ENCODE measurements at regions not wholly inside any gene's neighbourhood (a gene's known extent, or its start where the extent isn't known, plus 50 kb on each side); places are given as distances from the start of the nearest gene placed in this dataset.

DNA sequence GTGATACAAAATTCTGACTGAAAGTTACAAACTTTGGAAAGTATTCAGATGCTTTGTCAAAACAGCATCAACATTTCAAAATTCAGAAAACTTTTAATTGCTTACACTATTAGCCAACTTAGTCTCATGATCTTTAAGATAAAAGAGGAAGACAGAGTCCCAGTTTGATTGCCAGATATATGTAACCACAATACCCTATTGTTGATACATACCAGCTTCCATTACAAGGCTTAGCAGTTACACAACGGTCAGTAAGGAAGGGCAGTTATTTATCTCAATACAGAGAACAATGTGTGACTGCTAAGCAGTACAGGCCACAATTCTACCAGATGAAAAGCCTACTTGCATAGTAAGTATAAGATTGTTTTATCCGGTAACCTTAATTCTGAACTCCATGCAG, 138.4 kb downstream of the SPANXN3 start:
- no peaks in the 10 kb centered on the region for H3K36me3 ChIP-seq (replicated peaks; ENCODE audit: insufficient read depth, low read length)
- H3K9me3 ChIP-seq (replicated peaks; ENCODE audit: insufficient read depth, low read length): no peaks in the 10 kb centered on the region
- H3K27me3 ChIP-seq (replicated peaks; ENCODE audit: insufficient read depth, low read length): no peaks in the 10 kb centered on the region
- no peak for TF ChIP-seq EZH2 (optimal IDR thresholded peaks at IDR 0.05; ENCODE audit: low read depth, low read length)
- TF ChIP-seq, protein P1, sequence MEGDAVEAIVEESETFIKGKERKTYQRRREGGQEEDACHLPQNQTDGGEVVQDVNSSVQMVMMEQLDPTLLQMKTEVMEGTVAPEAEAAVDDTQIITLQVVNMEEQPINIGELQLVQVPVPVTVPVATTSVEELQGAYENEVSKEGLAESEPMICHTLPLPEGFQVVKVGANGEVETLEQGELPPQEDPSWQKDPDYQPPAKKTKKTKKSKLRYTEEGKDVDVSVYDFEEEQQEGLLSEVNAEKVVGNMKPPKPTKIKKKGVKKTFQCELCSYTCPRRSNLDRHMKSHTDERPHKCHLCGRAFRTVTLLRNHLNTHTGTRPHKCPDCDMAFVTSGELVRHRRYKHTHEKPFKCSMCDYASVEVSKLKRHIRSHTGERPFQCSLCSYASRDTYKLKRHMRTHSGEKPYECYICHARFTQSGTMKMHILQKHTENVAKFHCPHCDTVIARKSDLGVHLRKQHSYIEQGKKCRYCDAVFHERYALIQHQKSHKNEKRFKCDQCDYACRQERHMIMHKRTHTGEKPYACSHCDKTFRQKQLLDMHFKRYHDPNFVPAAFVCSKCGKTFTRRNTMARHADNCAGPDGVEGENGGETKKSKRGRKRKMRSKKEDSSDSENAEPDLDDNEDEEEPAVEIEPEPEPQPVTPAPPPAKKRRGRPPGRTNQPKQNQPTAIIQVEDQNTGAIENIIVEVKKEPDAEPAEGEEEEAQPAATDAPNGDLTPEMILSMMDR (IDR thresholded peaks at IDR 0.05; ENCODE audit: low read length): no peak
- TF ChIP-seq EZH2phosphoT487 (IDR thresholded peaks at IDR 0.05; ENCODE audit: low read length): no peak
- no peaks in the 10 kb centered on the region for H3K4me1 ChIP-seq (ENCODE audit: low read length)
- no peak overlapping the region for H3K4me2 ChIP-seq (ENCODE audit: low read depth, low read length)
- H2AFZ ChIP-seq (ENCODE audit: low read length): no peak overlapping the region
- no peak overlapping the region for H3K9ac ChIP-seq (ENCODE audit: low read length)
- no peaks in the 10 kb centered on the region for H3K79me2 ChIP-seq (ENCODE audit: low read length)
- H4K20me1 ChIP-seq (ENCODE audit: insufficient read depth, low read length): no peaks in the 10 kb centered on the region
- H3F3A ChIP-seq (ENCODE audit: insufficient read depth, low read length): no peaks in the 10 kb centered on the region
- H3K4me3 ChIP-seq (ENCODE audit: low read length): no peak overlapping the region
- no peak overlapping the region for H3K27ac ChIP-seq (ENCODE audit: low read length)
- DNase-seq: no peak
- H3K9me2 ChIP-seq (replicated peaks; ENCODE audit: insufficient read depth, low read length): no peaks in the 10 kb centered on the region

DNA sequence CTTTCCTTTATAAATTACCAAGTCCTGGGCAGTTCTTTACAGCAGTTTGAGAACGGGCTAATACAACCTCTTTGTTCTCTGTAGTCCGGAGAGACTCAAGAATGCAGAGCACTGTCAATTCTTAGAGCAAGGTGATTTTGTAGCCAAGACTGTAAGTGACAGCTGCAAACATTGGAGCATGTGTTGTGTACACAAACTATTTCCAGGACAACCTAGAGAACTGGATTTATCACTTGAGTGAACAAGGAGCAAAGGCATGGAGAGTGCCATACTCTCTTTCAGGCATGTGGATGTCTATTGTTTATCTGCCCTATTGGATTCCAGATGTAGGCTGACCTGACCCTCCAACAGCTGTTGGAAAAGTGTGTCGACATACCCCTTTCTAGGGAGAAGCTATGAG, 153.9 kb downstream of the SPANXN3 start:
- no peaks in the 10 kb centered on the region for H3F3A ChIP-seq (ENCODE audit: insufficient read depth, low read length)
- no peaks in the 10 kb centered on the region for H3K79me2 ChIP-seq (ENCODE audit: low read length)
- no peak overlapping the region for H3K4me3 ChIP-seq (ENCODE audit: low read length)
- no peaks in the 10 kb centered on the region for H3K4me1 ChIP-seq (ENCODE audit: low read length)
- no peaks in the 10 kb centered on the region for H3K27me3 ChIP-seq (replicated peaks; ENCODE audit: insufficient read depth, low read length)
- H2AFZ ChIP-seq (ENCODE audit: low read length): no peak overlapping the region
- H3K36me3 ChIP-seq (replicated peaks; ENCODE audit: insufficient read depth, low read length): no peaks in the 10 kb centered on the region
- H3K9me3 ChIP-seq (replicated peaks; ENCODE audit: insufficient read depth, low read length): no peaks in the 10 kb centered on the region
- TF ChIP-seq, protein P1 (IDR thresholded peaks at IDR 0.05; ENCODE audit: low read length): no peak
- TF ChIP-seq EZH2 (optimal IDR thresholded peaks at IDR 0.05; ENCODE audit: low read depth, low read length) (no peak), EZH2phosphoT487 (IDR thresholded peaks at IDR 0.05; ENCODE audit: low read length) (no peak)
- H3K27ac ChIP-seq (ENCODE audit: low read length): no peak overlapping the region
- no peaks in the 10 kb centered on the region for H3K9me2 ChIP-seq (replicated peaks; ENCODE audit: insufficient read depth, low read length)
- no peak overlapping the region for H3K9ac ChIP-seq (ENCODE audit: low read length)
- H4K20me1 ChIP-seq (ENCODE audit: insufficient read depth, low read length): no peaks in the 10 kb centered on the region
- DNase-seq: no peak
- no peak overlapping the region for H3K4me2 ChIP-seq (ENCODE audit: low read depth, low read length)

DNA sequence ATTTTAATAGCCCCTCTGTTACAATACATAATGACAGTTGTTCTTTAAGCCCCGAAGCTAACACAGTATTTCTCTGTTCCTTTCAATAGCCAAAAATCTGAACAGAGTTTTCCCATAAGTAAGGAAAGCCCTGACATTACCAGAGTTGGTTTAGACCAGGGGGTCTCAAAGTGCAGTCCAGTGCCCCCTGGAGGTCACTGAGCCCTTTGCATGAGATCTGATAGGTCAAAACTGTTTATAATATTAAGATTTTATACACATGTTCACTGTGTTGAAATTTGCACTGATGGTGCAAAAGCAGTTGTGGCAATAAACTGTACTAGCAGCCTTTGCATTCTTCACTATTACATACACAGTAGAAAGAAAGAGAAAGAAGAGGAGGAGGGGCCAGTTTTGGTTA, 177.1 kb downstream of the SPANXN3 start:
- Histone ChIP-seq H3K4me1 (ENCODE audit: low read length) (no peaks in the 10 kb centered on the region), H3K79me2 (ENCODE audit: low read length) (no peaks in the 10 kb centered on the region), H3K27ac (ENCODE audit: low read length) (no peak overlapping the region), H3K9ac (ENCODE audit: low read length) (no peak overlapping the region), H4K20me1 (ENCODE audit: insufficient read depth, low read length) (no peaks in the 10 kb centered on the region), H3K9me3 (replicated peaks; ENCODE audit: insufficient read depth, low read length) (no peaks in the 10 kb centered on the region), H3F3A (ENCODE audit: insufficient read depth, low read length) (no peaks in the 10 kb centered on the region), H2AFZ (ENCODE audit: low read length) (no peak overlapping the region), H3K36me3 (replicated peaks; ENCODE audit: insufficient read depth, low read length) (no peaks in the 10 kb centered on the region), H3K27me3 (replicated peaks; ENCODE audit: insufficient read depth, low read length) (no peaks in the 10 kb centered on the region), H3K4me2 (ENCODE audit: low read depth, low read length) (no peak overlapping the region), H3K4me3 (ENCODE audit: low read length) (no peak overlapping the region), H3K9me2 (replicated peaks; ENCODE audit: insufficient read depth, low read length) (no peaks in the 10 kb centered on the region)
- DNase-seq: no peak
- TF ChIP-seq EZH2phosphoT487 (IDR thresholded peaks at IDR 0.05; ENCODE audit: low read length) (no peak), EZH2 (optimal IDR thresholded peaks at IDR 0.05; ENCODE audit: low read depth, low read length) (no peak)
- TF ChIP-seq, protein P1 (IDR thresholded peaks at IDR 0.05; ENCODE audit: low read length): no peak; the same call in 1 of the 2 replicates
